Keratinocyte (primary cell): ENCODE measurements at regions not wholly inside any gene's neighbourhood (a gene's known extent, or its start where the extent isn't known, plus 50 kb on each side); places are given as distances from the start of the nearest gene placed in this dataset.

Source experiments
- CTCF ChIP-seq, 3 experiments: IDR thresholded peaks in 1 of 3; conservative IDR thresholded peaks in 1 of 3; optimal IDR thresholded peaks in 1 of 3; 2 replicates in 2 of 3; 3 replicates in 1 of 3; pipeline versions ENCODE3 to v1.5.1; 2011; ENCODE audit warnings: low read length in 3 of 3, mild to moderate bottlenecking in 3 of 3, moderate library complexity in 2 of 3, control low read depth in 1 of 3, inconsistent platforms in 1 of 3; ENCODE audit not compliant: insufficient read depth in 2 of 3; ENCODE audit errors: extremely low read depth in 1 of 3
- EZH2 ChIP-seq: IDR thresholded peaks from one replicate; pipeline ENCODE4 v1.6.1; 2012; ENCODE audit warnings: inconsistent platforms, mild to moderate bottlenecking, low read length, moderate library complexity

- TF ChIP-seq CTCF (optimal IDR thresholded peaks at IDR 0.05 in 1 of 3, IDR thresholded peaks at IDR 0.05 in 1 of 3, conservative IDR thresholded peaks at IDR 0.05 in 1 of 3; ENCODE audit: extremely low read depth in 1 of 3, insufficient read depth in 2 of 3, low read length in 3 of 3), result no peak
- no peak for TF ChIP-seq EZH2
These were observed 143.2 kb downstream of the PHLDA1 start for GRCh38 chr12:75888399-75888798.
